Activated CD4-positive, alpha-beta T cell treated with anti-CD3 and anti-CD28 coated beads, Interleukin-2, amount 10 ng/mL, durations not matched to agents 24 days and 14 days (primary cell): ENCODE measurements at regions not wholly inside any gene's neighbourhood (a gene's known extent, or its start where the extent isn't known, plus 50 kb on each side); places are given as distances from the start of the nearest gene placed in this dataset.
"Not testable (repeated sequence)": the region's sequence is repeated elsewhere in the genome, so short reads cannot be mapped to it uniquely, and the experiment has no call there.

Source experiments
- DNase-seq: peaks from one replicate; pipeline ENCODE4 v3.0.0; 2022
- H3K27ac Mint-ChIP-seq: one replicate; pipeline ENCODE4 v1.8.0; 2022; ENCODE audit warnings: mild to moderate bottlenecking, mixed read lengths
- H3K27me3 Mint-ChIP-seq: one replicate; pipeline ENCODE4 v1.8.0; 2022; ENCODE audit warnings: mixed read lengths
- H3K36me3 Mint-ChIP-seq: one replicate; pipeline ENCODE4 v1.8.0; 2022; ENCODE audit warnings: low read depth, mild to moderate bottlenecking, mixed read lengths
- H3K4me1 Mint-ChIP-seq: one replicate; pipeline ENCODE4 v1.8.0; 2021; ENCODE audit warnings: mixed read lengths
- H3K4me3 Mint-ChIP-seq: one replicate; pipeline ENCODE4 v1.8.0; 2022; ENCODE audit warnings: mild to moderate bottlenecking, moderate library complexity, mixed read lengths
- H3K9me3 Mint-ChIP-seq: one replicate; pipeline ENCODE4 v1.8.0; 2021; ENCODE audit warnings: mixed read lengths
- intact Hi-C: fragments of 100-400 bp; cut with micrococcal nuclease; formaldehyde crosslinking; loops from one replicate; pipeline ENCODE4 v1.15.1; 2023

DNA sequence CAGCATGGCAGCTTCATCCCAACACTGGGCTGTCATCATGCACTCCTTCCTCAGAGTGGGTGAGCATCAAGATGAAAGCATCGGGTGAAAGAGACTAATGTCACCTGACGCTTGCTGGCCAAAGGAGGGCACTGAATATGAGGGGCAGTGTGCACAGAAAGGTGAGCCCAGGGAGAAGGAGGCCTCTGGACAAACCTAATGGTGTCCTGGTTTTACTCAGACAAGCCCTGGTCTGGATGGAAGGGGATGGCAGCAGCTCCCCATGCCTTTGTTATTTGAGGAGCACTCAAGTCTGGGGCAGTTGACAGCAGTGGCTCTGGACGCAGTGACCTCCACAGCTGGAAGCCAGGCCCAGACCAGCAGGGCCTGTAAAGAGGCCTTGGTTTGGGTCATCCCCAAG lies 209.7 kb downstream of the SMAD2 start:
- intact Hi-C loops: loop anchor here (10.0 kb wide), 1 partner anchor 1006 kb away; no protein-coding TSS in a partner anchor
- H3K4me3 Mint-ChIP-seq: no peak overlapping the region
- no peak overlapping the region for H3K27ac Mint-ChIP-seq

DNA sequence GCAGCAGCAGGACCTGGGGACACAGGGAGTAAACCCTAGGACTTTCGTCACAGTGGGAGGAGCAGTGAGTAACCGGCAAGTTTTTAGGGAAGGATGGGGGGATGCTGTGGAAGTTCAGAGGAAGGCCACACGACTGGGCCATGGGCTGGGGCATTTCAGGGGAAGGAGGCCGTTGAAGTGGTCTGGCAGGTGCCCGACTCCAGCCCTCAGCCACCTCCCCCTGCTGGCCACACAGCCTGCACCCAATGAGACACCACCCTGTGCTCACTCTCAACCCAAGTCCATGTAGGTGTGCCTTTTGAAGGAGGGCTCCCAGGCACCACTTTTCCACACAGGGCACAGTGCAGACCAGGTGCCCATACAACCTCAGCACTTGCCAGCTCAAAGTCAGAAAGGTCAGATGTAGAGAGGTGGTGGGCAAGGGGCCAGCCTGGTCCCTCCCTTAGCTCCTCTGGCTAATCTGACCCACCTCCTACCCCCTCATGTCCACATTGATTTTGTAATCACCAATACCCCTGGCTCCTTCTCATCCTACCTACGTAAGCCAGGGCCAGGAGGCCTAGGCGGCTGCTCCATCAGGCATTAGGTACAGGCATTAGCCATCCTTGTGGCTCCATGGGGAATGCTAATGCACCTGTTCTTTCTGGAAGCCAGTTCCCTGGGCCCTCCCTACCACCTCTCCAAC lies 211.2 kb downstream of the SMAD2 start:
- H3K4me3 Mint-ChIP-seq: no peak overlapping the region
- intact Hi-C loops: no loop called here
- no peaks in the 10 kb centered on the region for H3K27me3 Mint-ChIP-seq
- no peaks in the 10 kb centered on the region for H3K4me1 Mint-ChIP-seq
- DNase-seq: no peak
- H3K9me3 Mint-ChIP-seq: no peaks in the 10 kb centered on the region
- H3K36me3 Mint-ChIP-seq: no peaks in the 10 kb centered on the region
- no peak overlapping the region for H3K27ac Mint-ChIP-seq

More for the DNA sequence above, 209.7 kb downstream of the SMAD2 start:
- H3K27me3 Mint-ChIP-seq: no peaks in the 10 kb centered on the region
- no peaks in the 10 kb centered on the region for H3K4me1 Mint-ChIP-seq
- no peaks in the 10 kb centered on the region for H3K9me3 Mint-ChIP-seq
- no peak for DNase-seq
- no peaks in the 10 kb centered on the region for H3K36me3 Mint-ChIP-seq

DNA sequence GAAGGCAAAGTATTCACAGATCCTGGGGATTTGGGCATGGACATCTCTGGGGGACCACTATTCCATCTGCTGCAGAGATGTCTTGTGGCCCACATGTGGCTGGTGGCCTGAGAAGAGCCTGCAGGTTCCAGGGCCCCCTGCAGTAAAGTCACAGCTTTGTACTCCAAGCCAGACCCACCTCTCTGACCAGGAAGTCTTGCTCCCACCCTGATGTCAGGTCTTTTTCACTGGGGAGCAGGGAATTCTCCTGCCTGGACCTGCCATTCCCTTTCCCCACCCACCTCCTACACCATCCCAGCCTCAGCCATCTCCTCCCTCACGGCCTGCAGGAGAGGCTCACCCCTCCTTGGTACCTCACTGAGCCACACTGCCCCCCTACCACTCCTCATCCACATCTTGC lies 211.8 kb downstream of the SMAD2 start:
- no peaks in the 10 kb centered on the region for H3K9me3 Mint-ChIP-seq
- no peak overlapping the region for H3K4me3 Mint-ChIP-seq
- no peaks in the 10 kb centered on the region for H3K27me3 Mint-ChIP-seq
- no peaks in the 10 kb centered on the region for H3K36me3 Mint-ChIP-seq
- intact Hi-C loops: no loop called here
- H3K4me1 Mint-ChIP-seq: no peaks in the 10 kb centered on the region
- H3K27ac Mint-ChIP-seq: no peak overlapping the region
- DNase-seq: no peak

DNA sequence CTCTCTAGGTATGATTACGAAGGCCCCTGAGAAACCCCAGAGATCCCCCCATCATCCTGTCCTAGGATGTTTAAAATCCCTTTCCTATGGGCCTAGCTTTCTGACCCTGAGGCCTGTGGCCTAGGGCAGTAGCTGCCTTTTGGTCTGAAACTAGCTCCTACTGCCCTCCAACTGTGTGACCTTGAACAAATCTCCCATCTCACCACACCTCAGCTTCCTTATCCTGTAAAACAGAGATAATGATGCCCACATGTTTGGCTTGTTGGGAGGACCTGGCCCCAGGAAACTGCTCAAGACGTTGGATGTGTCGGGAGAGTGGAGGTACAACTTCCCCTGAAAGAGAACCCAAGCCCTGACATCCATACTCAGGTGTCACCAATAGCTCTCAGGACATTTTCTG lies 213.2 kb downstream of the SMAD2 start:
- Mint-ChIP-seq H3K4me1 (no peaks in the 10 kb centered on the region), H3K4me3 (no peak overlapping the region), H3K9me3 (no peaks in the 10 kb centered on the region), H3K36me3 (no peaks in the 10 kb centered on the region), H3K27ac (no peak overlapping the region), H3K27me3 (no peaks in the 10 kb centered on the region)
- intact Hi-C loops: no loop called here
- DNase-seq: no peak

DNA sequence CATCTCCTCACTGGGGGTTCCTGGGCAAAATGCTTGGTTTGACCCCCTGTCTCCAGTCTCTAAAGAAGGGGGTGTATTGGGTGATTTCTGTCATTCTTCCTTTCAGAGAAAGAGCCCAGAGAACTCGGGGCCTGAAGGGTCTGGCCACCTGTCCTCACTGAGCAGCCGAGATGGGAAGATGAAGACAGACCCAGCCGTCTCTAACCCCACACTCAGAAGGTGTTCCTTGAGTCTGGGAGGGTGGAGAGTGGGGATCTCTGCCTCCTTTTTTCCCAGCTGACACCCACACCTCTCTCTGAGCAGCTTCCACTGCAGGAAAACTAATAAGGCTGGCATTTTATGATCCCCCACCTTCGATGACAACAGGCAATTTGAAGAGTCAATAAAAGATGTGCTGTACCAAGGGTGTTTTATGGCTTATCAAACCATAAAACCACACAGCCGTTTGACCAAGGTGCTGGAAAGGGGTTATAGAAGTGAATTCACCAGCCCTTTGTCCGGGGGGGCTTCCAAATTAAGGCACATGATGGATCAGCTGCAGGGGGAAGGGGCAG lies 213.8 kb downstream of the SMAD2 start:
- Mint-ChIP-seq H3K27ac (no peak overlapping the region), H3K27me3 (no peaks in the 10 kb centered on the region), H3K36me3 (no peaks in the 10 kb centered on the region), H3K4me1 (no peaks in the 10 kb centered on the region), H3K4me3 (no peak overlapping the region), H3K9me3 (no peaks in the 10 kb centered on the region)
- DNase-seq: no peak
- intact Hi-C loops: no loop called here

DNA sequence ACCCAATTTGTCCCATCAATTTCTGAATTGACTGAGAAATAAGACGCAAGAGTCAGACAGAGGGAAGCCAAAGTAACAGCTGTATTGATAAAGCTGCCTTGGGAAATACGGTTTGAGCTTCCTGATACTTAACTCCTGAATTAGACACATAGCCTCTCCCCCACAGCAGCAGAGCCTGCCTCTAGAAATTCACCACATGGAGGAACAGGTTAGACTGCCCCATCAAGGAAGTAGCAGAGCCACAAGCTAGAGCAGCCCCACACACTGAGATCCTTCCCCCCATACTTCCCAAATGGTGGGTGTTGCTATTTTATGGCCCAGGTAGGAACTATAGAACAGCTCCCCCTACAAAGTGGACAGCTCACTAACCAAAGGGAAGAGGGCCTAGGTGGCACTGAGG lies 220.0 kb downstream of the SMAD2 start:
- Mint-ChIP-seq H3K9me3 (no peaks in the 10 kb centered on the region), H3K4me1 (no peaks in the 10 kb centered on the region), H3K4me3 (no peak overlapping the region), H3K36me3 (no peaks in the 10 kb centered on the region), H3K27me3 (no peaks in the 10 kb centered on the region), H3K27ac (no peak overlapping the region)
- intact Hi-C loops: no loop called here
- no peak for DNase-seq

DNA sequence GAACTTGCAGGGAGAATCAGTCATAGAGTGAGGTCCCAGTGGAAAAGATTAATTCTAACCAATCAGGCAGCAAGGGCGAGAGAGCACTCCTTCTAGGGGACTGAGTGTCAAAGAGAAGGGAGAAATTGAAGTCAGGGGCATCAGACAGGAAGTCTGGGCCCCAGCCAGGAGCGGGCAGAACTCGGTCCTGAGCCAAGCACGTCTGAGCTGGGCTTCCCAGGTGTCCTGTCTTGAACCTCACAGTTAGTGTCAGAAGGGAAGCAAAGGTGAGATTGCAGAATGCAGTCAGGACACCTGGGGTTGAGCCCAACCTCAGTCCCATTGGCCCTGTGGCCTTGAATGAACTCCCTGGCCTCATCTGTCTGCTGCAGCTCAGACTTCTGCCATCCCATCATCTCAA lies 220.9 kb downstream of the SMAD2 start:
- Mint-ChIP-seq H3K27ac (no peak overlapping the region), H3K27me3 (no peaks in the 10 kb centered on the region), H3K4me3 (no peak overlapping the region), H3K9me3 (no peaks in the 10 kb centered on the region), H3K36me3 (no peaks in the 10 kb centered on the region), H3K4me1 (no peaks in the 10 kb centered on the region)
- intact Hi-C loops: no loop called here
- no peak for DNase-seq

DNA sequence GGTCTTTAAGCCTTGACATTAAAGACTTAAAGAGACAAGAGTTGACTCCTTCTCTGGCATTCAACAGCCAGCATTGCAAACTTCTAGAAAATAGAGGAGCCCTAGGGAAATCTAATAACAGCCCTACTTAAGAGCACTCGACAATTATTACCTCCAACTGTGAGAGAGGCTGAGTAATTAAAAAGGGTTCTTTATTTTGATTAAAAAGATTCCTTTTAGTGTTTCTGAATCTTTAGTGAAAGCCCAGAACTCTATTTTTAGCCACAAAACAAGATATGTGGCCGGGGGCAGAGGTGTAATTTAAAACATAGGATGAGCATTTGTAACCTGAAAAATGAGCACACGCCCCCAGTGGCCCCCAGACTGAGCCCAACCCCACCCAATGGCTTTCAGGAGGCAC lies 222.3 kb downstream of the SMAD2 start:
- Mint-ChIP-seq H3K9me3 (no peaks in the 10 kb centered on the region), H3K4me1 (no peaks in the 10 kb centered on the region), H3K27ac (no peak overlapping the region), H3K36me3 (no peaks in the 10 kb centered on the region), H3K27me3 (no peaks in the 10 kb centered on the region), H3K4me3 (no peak overlapping the region)
- no peak for DNase-seq
- intact Hi-C loops: no loop called here

DNA sequence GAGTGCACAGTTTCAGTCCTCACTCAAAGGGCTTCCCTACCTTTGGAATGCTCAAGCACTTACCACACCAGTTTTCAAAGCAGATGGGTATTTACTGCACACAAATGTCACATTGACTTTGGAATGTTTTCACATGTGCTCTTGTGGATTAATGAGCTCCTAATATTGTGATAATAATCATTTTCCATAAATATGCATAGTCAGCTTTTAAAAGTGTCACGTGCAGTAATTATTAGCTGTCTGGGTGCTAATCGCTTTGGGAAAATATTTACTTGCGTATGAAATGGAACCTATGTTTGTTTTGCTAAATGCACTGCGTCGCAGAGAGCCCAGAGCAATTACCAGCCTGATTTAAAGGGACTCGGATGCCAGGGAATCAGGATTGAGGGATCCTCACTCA lies 229.3 kb downstream of the SMAD2 start:
- no peak for DNase-seq
- Mint-ChIP-seq H3K36me3 (no peaks in the 10 kb centered on the region), H3K27ac (no peak overlapping the region), H3K4me3 (no peak overlapping the region), H3K4me1 (no peaks in the 10 kb centered on the region), H3K27me3 (peaks cover 2% of the 10 kb centered on the region), H3K9me3 (no peaks in the 10 kb centered on the region)
- intact Hi-C loops: no loop called here

DNA sequence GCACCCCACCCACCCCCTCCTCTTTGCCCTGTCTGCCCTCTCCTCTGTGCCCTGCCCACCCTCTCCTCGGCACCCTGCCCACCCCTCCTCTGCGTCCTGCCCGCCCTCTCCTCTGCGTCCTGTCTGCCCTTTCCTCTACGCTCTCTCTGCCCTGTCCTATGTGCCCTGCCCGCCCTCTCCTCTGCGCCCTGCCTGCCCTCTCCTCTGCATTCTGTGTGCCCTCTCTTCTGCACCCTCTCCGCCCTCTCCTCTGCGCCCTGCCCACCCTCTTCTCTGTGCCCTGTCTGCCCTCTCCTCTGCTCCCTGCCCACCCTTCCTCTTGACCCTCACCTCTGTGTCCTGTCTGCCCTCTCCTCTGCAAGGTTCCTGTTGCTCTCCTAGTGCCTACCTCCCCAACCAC lies 233.6 kb downstream of the SMAD2 start:
- Mint-ChIP-seq H3K4me1 (no peaks in the 10 kb centered on the region), H3K27ac (no peak overlapping the region)

DNA sequence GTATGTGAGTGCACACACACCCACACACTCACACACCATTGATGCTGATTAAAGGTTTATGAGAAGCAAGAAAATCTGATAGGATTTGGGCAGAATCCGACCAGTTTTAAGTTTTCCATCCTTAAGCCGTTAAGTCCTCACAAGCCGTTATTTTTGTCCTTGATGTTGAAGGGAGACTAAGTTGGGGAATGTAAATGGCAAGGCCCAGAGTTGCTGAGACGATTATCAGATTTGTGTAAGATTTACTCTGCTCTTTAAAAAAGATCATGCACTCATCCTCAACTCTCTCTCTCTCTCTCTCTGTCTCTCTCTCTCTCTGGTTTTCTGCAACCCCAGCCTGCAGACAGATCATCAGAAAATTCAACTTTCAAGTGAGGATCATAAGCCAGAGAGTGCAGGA lies 238.8 kb downstream of the SMAD2 start:
- Mint-ChIP-seq H3K27me3 (peaks cover 3% of the 10 kb centered on the region), H3K36me3 (no peaks in the 10 kb centered on the region), H3K9me3 (no peaks in the 10 kb centered on the region), H3K4me3 (no peak overlapping the region), H3K27ac (no peak overlapping the region), H3K4me1 (no peaks in the 10 kb centered on the region)
- intact Hi-C loops: no loop called here
- DNase-seq: no peak

More for the DNA sequence above, 233.6 kb downstream of the SMAD2 start:
- Mint-ChIP-seq H3K9me3 (no peaks in the 10 kb centered on the region), H3K27me3 (peaks cover 2% of the 10 kb centered on the region), H3K36me3 (no peaks in the 10 kb centered on the region), H3K4me3 (no peak overlapping the region)
- DNase-seq: no peak
- intact Hi-C loops: no loop called here

DNA sequence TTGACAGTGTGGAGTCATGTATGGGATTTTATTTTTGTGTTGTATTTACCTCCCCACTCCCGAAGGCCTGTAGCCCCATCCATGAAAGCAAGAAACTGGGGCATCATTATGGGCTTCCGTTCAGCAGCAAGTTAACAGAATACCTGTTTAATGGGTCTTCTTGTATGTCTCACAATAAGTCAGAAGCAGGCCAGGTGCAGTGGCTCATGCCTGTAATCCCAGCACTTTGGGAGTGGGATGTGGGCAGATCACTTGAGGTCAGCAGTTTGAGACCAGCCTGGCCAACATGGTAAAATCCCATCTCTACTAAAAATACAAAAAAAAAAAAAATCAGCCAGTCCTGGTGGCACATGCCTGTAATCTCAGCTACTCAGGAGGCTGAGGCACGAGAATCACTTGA lies 239.7 kb downstream of the SMAD2 start:
- DNase-seq, intact Hi-C loops, H3K27me3 Mint-ChIP-seq: not testable (repeated sequence)

DNA sequence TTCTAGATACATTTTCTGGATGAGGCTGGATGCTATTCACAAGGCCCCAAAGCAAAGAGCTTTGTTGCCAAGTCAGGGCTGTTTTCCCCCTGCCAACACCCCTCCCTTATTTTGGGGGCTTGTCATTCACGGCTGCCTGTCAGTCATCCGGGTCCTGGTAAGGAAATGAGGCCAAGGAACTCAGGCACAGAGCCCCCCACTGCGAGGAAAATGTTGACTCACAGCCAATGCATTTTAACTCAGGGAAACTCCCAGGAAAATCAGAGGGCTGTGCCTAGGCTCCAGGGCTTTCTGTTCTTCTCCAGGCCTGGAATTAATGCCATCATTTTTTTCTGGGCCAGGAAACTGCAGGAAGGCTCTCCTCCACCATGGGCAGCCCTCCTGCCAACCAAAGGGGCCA lies 241.1 kb downstream of the SMAD2 start:
- intact Hi-C loops: no loop called here
- Mint-ChIP-seq H3K4me1 (no peaks in the 10 kb centered on the region), H3K27me3 (peaks cover 3% of the 10 kb centered on the region), H3K9me3 (no peaks in the 10 kb centered on the region), H3K4me3 (no peak overlapping the region), H3K27ac (no peak overlapping the region), H3K36me3 (no peaks in the 10 kb centered on the region)
- DNase-seq: no peak

More for the DNA sequence above, 239.7 kb downstream of the SMAD2 start:
- not testable (repeated sequence) for H3K36me3 Mint-ChIP-seq, H3K27ac Mint-ChIP-seq, H3K9me3 Mint-ChIP-seq, H3K4me3 Mint-ChIP-seq, H3K4me1 Mint-ChIP-seq

DNA sequence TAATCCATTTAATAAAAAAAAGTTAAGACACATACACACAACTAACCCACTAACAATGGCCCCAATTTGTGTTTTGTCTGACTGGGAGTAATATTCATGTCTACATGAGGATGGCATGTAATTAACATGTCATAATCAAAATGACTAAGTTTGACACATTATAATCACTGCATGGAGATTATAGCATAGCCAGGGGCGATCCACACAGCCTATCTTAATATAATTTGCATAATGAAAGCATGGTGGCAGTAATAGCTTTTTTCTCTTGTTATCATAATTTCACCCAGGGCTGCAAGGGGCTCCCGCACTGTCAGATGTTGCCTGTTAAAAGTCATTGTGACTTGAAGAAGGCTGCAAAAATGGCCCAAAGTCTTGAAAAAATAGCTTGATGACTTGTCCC lies 243.7 kb downstream of the SMAD2 start:
- Mint-ChIP-seq H3K4me1 (no peaks in the 10 kb centered on the region), H3K4me3 (no peak overlapping the region), H3K27me3 (peaks cover 3% of the 10 kb centered on the region), H3K36me3 (no peaks in the 10 kb centered on the region), H3K27ac (no peak overlapping the region), H3K9me3 (no peaks in the 10 kb centered on the region)
- no peak for DNase-seq
- intact Hi-C loops: no loop called here

DNA sequence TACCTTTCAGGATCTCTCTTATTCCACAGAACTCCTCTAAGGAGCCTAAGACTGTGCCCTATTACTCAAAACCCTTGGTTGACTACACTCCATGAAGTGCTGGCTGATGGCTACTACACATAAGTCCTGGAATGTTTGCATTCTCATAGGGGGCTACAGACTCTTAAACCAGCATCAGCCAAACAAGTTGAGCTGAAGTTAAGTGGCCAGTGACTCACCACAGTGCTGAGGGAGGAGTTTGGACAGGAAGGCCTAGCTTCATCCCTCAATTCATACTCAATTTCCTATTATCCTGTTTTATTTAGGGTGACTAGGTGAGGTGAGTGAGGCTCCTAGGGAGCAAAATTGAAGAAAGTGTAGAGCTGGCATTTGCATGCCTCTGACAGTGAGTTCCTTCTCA lies 246.7 kb downstream of the SMAD2 start:
- Mint-ChIP-seq H3K36me3 (no peaks in the 10 kb centered on the region), H3K4me3 (no peak overlapping the region), H3K27me3 (peaks cover 3% of the 10 kb centered on the region), H3K4me1 (no peaks in the 10 kb centered on the region), H3K9me3 (no peaks in the 10 kb centered on the region), H3K27ac (no peak overlapping the region)
- intact Hi-C loops: no loop called here
- DNase-seq: no peak
